Skin of body (tissue), 1 donor: ENCODE measurements at regions not wholly inside any gene's neighbourhood (a gene's known extent, or its start where the extent isn't known, plus 50 kb on each side); places are given as distances from the start of the nearest gene placed in this dataset.
"Not testable (repeated sequence)": the region's sequence is repeated elsewhere in the genome, so short reads cannot be mapped to it uniquely, and the experiment has no call there.

Experiments used
- DNase-seq: peaks from one replicate; lab custom pipeline; 2025; lab: John Stamatoyannopoulos, UW

DNA sequence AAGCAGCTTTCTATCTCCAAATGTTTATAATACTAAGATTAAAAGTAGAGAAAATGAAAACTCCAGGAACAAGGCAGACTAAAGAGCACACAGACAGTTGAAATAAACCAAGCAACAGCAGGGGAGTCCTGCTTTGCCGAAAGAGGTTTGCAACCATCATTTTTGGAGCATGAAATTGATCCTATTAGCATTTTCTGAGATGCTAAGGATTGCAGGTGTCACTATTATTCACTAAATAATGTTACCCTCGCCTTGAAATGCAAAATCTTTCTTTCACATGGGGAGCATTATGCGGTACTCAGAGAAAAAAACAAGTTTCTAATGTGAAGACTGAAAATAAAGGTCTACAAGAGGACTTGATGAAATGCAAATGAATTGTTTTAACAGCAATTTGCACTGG, 81.7 kb upstream of the DNAJC10 start:
- no peak for DNase-seq

GRCh38 chr2:182636699-182637098, 79.4 kb upstream of the DNAJC10 start:
- DNase-seq, result no peak

DNA sequence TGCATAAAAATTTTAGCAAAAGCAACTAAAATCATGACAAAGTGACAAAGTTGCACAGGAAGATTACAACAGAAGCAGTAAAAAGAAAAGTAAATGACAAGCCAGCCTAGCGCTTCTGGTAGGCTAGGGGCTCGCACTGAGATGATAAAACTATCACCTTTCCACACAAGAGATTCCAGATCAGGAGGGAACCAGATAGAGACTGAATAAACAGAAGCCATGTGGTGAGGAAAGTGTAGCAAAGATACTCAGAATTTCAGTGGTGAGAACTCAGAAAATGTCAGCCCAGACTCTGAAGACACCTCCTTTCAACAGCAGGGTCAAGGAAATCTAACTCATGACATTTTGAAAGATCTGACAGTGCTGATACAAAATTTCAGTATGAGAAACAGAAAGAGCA, 77.4 kb upstream of the DNAJC10 start:
- no peak for DNase-seq

DNA sequence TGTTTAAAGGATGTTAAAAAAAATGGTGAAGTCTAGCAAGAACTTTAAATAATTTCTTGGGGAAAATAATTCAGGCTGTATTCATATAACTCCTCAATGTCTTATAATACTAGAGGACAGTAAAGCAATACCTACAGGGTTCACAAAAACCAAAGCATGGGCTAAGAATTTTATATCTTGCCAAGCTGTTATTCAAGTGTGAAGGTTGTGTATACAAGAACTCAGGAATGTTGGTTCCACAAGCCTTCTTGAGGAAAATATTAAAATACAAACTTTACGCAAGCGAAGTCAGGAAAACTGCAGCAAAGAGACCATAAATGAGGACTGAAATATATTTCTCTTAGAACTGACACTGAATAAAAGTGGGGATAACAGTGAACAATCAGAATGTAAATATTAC, 76.1 kb upstream of the DNAJC10 start:
- no peak for DNase-seq

GRCh38 chr2:182642328-182642727, 73.7 kb upstream of the DNAJC10 start:
- DNase-seq, result no peak

- no peak for DNase-seq
Measured at GRCh38 chr2:182646763-182647498, 69.1 kb upstream of the DNAJC10 start.

GRCh38 chr2:182647499-182647787, 68.6 kb upstream of the DNAJC10 start:
- no peak for DNase-seq

GRCh38 chr2:182649316-182649715, 66.7 kb upstream of the DNAJC10 start:
- no peak for DNase-seq

DNA sequence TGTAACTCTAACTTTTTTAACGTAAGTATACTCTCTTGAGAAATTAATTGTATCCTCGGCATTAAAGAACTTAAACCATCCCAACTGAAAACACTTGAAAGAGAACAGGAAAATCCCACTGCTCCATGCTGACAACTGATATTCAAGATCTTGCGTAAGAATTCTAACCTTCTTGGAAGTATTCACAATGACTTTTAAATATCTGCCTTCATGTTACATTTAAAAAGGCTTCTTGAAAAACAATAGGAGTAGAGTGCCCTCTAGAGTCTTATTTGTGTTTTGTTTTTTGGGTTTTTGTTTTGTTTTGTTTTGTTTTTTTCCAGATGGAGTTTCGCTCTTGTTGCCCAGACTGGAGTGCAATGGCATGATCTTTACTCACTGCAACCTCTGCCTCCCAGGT, 65.4 kb upstream of the DNAJC10 start:
- DNase-seq, result peak; percentile 32

DNA sequence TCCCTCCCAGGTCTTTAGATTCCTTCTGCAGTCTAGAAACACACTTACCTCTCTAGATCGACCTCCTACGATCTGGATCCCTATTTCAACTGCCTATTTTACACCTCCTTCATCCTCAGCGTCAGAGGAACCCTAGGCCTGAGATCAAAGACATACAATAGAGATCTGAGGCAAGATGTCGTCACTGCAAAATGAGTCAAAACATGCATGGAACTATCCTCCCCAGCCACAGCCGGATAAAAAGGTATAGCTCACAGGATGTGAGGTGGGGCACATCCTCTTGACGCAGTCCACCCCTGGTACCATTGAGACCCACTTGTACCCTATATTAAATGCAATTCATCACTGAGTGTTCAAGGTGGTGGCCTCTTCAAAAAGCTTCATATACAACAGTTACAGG, 63.7 kb upstream of the DNAJC10 start:
- DNase-seq, result no peak

DNA sequence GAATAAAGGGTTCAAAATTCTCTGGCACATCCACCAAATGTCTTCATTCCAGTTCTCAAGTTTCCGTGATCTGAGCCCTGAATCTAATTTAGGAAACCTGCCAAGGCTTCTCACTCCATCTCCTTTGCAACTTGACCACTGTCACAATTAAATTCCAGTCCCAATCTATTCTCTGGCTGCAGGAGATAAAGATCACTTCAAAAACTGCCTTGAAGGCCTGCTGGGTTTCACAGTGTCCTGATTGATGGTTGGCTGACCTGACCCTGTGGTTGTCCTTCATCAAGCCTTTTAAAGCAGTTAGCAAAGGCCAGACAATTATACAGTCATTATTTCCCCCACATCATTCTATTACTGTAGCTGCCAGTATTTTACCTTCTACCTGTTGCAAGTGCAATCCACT, 60.3 kb upstream of the DNAJC10 start:
- DNase-seq, result no peak

GRCh38 chr2:182664212-182664611, 51.8 kb upstream of the DNAJC10 start:
- DNase-seq, result no peak

GRCh38 chr2:182665500-182665899, 50.6 kb upstream of the DNAJC10 start:
- not testable (repeated sequence) for DNase-seq
